T47D (cell line): ENCODE measurements at regions not wholly inside any gene's neighbourhood (a gene's known extent, or its start where the extent isn't known, plus 50 kb on each side); places are given as distances from the start of the nearest gene placed in this dataset.
"Not testable (repeated sequence)": the region's sequence is repeated elsewhere in the genome, so short reads cannot be mapped to it uniquely, and the experiment has no call there.

Source experiments
- DNase-seq, 2 experiments: peaks; one replicate each; pipeline versions ENCODE4 v3.0.0 to v3.0.0-alpha.2; 2011 to 2012; ENCODE audit warnings: low read depth in 1 of 2, low spot score in 1 of 2
- JUND ChIP-seq: IDR thresholded peaks from 2 replicates; pipeline ENCODE4 v1.6.1; 2012; ENCODE audit warnings: low read depth
- in situ Hi-C: cut with HindIII; loops from 2 replicates; pipeline ENCODE4 v1.10.0; 2016; ENCODE audit warnings: low sequenced_read_pairs, low pct_unique_long_range_greater_than_20kb

DNA sequence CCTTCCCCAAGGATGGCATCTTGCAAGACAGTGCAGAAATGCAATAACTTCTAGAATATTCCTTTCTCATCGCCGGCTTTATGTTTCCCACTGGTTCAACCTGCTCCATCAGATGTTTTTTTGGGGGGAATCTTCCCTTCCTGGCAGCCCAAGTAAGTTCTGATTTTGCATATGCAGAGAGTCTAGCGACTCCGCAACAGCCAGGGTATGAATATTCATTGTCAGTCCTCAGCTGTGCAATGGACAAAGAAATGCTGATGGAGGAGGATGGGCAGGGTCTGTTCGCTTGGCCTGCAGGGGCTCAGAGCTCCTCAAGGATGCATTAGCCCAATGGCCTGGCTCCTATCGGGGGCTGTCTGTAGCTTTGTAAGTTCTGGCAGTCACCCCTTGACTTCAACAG is 358.8 kb upstream of the CCL2 start:
- TF ChIP-seq JUND, result no peak
- DNase-seq, result no peak
- in situ Hi-C loops, result no loop called here

DNA sequence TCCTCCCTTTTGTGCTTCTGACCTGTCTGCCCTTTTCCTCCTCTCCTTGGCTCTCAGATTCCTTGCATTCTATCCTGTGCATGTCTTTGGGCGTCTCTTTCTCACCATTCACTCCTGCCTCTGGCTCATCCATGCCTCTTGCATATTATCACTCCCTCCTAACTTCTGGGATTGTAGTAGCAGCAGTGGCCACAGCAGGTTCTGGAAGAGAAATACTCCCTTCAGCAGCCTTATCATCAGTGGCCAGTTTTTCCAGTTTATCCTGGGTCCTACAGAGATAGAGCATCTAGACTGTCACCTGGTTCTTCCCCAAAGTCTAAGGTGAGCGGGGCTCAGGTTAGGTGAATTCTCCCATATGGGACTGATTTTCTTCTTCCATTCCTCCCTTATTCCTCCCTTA is 354.0 kb upstream of the CCL2 start:
- in situ Hi-C loops, result no loop called here
- no peak for DNase-seq
- TF ChIP-seq JUND, result no peak

DNA sequence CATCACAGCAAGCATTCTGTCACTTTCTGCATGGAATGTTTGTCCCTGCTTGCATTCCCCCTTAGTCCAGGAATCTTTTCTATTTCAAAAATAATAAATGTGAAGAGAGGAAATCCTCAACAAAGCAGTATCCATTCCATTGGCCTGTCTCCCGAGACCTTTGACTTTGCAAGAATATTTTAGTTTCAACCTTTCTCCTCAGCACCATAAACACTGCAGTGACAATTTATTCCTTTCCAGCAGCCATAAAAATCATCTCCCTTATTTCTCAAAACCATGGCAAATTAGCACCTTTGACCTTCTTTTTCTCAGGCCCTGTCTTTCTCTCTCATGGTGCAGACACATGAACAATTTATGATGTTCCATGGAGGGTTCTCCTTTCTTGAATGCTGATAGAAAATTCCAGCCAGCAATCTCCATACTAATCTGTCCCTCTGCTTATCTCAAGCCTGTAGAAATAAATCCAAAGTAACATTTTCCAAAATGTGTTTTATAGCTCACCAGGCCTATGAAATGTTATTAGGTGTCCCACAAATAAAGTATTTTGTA is 352.1 kb upstream of the CCL2 start:
- in situ Hi-C loops, result no loop called here
- no peak for TF ChIP-seq JUND
- no peak for DNase-seq

DNA sequence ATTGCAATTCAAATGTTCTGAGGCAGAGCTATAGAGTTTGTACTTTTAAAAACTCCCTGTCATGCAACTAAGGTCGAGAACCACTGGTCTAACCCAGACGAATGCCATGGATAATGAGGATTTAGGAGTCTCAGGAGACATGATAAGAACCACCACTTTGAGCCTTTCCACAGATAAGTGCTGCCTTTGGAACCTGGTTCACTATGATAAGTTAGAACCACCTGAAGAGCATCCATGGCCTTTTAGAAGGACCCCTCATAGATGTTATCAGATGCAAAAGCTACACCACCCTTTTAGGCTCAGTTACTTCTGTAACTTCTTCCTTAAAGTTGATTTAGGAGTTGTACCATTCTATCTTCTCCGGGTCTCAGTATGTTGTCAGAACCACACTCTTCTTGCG is 350.6 kb upstream of the CCL2 start:
- in situ Hi-C loops, result no loop called here
- DNase-seq, result no peak
- no peak for TF ChIP-seq JUND

DNA sequence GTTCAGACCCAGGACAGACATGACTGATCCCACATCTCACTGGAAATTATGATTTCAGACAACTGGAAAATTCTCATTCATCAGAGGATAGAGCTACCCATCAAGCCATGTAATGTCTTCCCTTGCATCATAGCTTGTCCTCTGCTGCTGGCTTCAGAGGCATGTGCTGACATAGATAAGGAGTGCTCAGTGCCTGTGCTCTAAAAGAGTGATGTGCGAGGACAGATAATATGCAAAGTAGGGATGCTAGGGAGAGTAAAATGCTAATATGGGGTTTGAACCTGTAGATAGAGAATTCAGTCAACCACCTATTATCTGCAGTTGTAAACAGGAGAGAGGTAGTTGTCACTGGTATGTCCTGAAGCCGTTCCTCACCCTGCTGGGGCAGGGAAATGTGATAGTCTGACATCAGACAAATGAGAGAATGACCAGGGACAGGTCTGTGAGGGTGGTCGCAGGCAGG is 349.7 kb upstream of the CCL2 start:
- in situ Hi-C loops, result no loop called here
- no peak for DNase-seq
- no peak for TF ChIP-seq JUND

DNA sequence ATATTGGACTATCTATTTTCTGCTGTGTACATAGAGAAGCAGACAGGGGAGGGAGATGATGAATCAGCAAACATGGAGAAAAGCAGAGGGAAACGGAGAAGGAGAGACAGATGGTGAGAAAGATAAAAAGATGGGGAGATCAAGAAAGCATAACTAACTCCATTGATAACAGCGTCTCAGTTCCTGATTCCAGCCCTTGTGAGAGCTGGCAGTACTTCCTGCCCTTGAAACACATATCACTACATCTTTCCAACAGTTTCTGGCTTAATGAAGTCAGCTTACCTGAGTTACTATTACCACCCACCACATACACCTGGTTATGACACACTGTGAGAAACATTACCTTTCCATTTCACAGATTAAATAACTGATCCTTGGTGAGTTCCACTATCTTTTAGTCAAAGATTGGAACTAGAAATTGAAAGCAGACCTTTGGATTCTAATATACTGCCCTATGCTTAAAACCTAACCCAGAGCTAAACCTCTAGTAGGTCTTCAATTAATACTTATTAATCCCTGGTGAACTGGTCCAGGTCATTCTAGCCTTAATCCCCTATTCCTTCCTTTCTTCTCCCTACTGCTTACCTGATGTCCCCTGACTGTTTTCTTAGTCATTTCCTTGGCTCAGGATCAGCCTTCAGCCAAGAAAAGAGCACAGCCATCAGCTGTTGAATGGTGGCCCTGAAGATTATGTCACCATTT is 346.6 kb upstream of the CCL2 start:
- in situ Hi-C loops, result no loop called here
- no peak for DNase-seq
- no peak for TF ChIP-seq JUND

DNA sequence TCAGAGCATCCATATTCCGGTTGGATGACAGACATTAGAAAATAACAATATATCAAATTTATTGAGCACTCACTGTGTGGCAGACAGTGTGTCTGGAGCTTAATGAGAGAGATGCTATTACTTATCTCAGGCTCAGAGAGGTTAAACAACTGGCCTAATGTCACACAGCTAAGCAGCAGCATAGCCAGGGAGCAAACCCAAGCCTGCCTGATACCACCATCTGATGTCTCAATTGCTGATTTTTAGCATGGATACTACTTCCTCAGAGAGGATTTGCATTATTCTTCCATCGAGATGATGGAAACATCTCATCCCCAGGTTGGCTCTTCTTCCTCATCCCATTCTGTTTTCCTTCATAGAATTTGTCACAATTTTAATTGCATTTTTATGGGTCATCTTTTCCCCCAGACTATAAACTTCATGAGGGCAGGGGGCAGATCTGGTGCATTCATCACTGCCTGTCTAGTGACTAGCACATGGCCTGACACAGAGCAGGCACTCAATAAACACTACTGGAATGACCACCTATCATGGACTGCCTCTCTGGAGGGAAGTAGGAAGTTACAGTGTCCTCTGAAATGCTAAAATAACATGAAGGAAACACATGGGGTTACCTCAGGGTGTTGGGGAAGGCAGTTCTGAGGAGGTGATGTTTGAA is 344.8 kb upstream of the CCL2 start:
- TF ChIP-seq JUND, result no peak
- in situ Hi-C loops, result no loop called here
- no peak for DNase-seq

DNA sequence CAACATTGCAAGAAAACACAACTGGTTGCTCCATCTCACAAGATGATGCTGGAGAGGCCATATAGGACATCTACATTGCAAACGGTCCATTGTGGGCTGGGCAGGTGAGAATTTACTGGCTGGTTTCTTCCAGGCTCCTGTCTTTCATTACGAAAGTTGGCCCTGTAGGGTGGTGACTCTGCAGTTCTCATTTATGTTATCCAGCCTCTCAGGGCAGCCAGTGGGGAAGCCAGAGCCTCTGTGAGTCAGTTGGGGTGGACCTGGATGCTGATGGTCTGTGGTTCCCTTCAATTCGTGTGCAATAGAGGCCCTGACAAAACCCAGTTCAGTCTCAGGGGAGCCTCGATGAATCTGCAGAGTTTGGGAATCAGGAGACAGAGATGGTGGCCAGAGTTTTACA is 341.0 kb upstream of the CCL2 start:
- DNase-seq, result no peak
- in situ Hi-C loops, result no loop called here
- TF ChIP-seq JUND, result no peak

DNA sequence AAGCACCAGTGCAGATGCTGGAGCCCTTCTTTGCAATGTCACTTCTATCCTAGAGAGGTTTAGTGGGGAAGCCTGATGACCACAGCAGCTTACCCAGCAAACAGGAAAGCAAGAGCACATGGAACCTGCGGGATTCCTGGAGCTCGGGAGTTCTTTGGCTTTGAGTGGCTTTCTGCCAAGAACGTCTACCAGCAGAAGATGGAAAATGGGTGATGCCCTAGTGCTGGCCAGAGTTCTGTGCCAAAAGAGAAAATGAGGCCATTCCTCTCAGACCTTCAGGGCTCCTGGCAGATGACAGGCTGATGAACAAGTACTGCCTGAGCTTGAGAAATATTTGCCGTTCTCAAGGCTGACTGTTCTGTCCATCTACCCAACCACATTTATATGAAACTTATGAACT is 332.1 kb upstream of the CCL2 start:
- DNase-seq, result no peak
- TF ChIP-seq JUND, result no peak
- in situ Hi-C loops, result no loop called here

DNA sequence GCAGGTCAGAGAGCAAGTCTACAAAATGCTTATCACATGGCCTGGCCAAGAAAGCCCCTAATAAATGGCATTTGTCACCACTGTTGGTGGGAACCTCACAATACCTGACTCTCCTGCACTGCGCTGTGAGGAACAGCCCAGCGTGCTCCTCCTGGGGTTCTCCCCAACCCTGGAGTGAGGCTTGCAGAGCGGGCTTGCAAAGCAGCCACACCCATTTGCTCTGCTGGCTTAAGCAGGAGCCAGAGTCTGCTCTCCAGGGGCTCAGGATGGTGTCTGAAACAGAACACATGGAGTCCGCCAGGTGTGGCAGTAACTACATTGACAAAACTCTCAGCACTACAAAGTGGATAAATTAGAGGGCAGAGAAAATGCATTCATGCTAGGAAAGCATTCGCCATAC is 331.0 kb upstream of the CCL2 start:
- in situ Hi-C loops, result no loop called here
- no peak for DNase-seq
- TF ChIP-seq JUND, result no peak

DNA sequence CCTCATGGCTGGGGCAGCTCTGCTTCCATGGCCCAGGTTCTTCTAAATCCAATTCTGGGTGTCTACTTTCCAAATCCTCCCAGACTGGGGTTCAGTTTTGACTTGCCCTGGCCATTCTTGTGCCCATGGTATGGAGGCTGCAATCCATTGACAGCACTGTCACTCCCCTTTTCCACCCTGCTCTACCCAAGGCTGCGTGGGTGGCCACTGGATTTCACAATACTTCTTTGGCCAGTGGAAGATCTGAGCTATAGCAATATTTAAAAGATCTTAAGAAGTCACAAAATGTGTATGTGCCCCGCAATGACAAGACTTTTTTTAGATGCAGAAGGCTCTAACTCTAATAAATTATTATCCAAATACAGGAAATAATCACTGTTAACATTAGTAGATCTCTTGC is 329.4 kb upstream of the CCL2 start:
- no peak for TF ChIP-seq JUND
- in situ Hi-C loops, result no loop called here
- DNase-seq, result no peak

DNA sequence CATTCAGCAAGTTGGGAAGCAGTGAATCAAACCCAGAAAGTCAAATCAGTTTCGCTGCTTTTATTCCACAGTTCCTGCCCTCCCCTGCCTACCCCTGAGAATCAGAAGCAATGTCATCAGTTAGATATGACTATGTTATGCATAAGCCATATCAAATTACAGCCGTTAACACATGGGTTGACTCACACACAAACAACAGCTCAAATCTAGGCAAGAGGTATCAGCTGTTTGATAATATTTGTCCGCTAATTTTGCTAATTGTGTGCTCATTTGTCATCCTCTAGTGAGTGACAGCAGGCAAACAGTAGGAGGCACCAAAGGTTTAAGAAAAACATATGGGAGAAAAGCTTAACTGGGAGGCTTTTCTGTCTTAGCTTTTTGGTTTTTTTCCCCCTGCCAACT is 327.4 kb upstream of the CCL2 start:
- DNase-seq, result no peak
- in situ Hi-C loops, result no loop called here
- no peak for TF ChIP-seq JUND

DNA sequence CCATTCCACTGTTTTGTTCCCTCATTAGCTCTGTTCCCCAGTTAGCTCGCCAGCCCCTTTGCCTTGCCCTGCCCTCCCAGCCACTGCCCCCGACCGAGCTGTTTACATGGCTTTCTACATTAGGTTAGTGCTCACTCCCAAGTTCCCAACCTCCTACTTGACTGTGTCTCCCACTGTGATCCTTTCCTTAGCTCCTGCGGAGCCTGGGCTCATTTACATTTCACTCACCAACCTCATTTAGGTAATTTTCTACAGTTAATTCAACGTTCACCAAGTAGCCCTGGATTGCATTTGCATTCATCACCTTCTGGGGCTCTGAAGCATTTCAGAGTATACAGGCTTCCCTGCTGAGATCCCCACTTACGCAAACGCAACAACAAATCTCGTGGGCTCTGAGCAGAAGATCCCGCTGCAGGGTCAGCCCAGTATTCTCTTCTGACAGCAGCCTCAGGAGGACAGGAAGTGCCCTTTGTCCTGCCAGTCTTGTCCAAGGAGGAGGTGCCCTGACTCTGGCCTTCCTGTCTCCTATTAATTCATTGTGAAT is 325.8 kb upstream of the CCL2 start:
- no peak for DNase-seq
- in situ Hi-C loops, result no loop called here
- no peak for TF ChIP-seq JUND

DNA sequence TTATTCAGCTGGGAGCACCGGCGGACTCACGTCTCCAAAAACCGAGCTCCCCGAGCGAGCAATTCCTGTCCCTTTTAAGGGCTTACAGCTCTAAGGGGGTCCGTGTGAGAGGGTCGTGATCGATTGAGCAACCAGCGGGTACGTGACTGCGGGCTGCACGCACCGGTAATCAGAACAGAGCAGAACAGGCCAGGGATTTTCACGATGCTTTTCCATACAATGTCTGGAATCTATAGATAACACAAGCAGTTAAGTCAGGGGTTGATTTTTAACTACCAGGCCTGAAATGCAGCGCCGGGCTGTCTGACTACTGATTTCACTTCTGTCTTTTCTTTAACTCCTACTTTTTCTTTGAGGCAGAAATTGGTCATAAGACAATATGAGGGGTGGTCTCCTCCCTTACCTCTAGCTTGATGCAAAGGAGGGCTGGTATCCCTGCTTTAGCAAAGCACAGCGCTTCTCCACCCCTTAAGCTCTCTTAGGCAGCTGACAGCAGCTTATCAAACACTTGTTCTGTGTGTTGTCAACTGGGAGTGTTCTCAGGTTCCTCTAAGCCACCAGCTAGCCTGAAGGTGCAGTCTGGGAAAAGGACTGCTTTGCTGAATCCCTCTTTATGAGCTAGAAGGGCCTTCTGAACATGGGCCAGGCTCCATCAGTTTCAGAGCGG is 323.8 kb upstream of the CCL2 start:
- in situ Hi-C loops, DNase-seq: not testable (repeated sequence)
